ENCODE measurements at regions not wholly inside any gene's neighbourhood (a gene's known extent, or its start where the extent isn't known, plus 50 kb on each side); places are given as distances from the start of the nearest gene placed in this dataset.

DNA sequence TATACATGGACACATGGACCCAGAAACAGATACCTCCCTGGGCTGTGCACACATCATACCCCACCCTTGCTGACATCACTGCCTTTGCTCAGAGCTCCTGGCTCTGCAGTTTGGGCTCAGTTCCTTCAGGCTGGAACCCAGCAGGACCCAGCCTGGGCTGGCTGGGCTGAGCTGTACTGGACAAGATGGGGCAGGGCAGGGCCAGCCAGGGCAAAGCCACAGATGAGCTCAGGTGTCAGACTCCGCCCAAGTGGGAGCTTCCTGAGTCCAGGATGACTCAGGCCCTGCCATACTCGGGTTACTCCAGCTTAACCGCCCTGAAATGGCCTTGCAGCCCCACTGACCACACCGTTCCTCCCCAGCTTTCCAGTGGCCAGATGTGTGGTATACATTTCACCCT is 284.9 kb downstream of the OSR1 start:
- TF ChIP-seq, protein P1, sequence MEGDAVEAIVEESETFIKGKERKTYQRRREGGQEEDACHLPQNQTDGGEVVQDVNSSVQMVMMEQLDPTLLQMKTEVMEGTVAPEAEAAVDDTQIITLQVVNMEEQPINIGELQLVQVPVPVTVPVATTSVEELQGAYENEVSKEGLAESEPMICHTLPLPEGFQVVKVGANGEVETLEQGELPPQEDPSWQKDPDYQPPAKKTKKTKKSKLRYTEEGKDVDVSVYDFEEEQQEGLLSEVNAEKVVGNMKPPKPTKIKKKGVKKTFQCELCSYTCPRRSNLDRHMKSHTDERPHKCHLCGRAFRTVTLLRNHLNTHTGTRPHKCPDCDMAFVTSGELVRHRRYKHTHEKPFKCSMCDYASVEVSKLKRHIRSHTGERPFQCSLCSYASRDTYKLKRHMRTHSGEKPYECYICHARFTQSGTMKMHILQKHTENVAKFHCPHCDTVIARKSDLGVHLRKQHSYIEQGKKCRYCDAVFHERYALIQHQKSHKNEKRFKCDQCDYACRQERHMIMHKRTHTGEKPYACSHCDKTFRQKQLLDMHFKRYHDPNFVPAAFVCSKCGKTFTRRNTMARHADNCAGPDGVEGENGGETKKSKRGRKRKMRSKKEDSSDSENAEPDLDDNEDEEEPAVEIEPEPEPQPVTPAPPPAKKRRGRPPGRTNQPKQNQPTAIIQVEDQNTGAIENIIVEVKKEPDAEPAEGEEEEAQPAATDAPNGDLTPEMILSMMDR (conservative IDR thresholded peaks at IDR 0.05; ENCODE audit: low read depth, low read length) = no peak
- no peak for TF ChIP-seq CHD1 (IDR thresholded peaks at IDR 0.05; ENCODE audit: low read depth, low read length)
- no peak for TF ChIP-seq RCOR1 (IDR thresholded peaks at IDR 0.05; ENCODE audit: insufficient replicate concordance, low read length)
- 0 out of 2 replicates have a peak, but pooled peaks have one; percentile 4 for TF ChIP-seq FOS (IDR thresholded peaks at IDR 0.05; ENCODE audit: low read depth, low read length)
- no peak for TF ChIP-seq SMC3 (IDR thresholded peaks at IDR 0.05; ENCODE audit: low read depth, low read length)

Measured in IMR-90 (cell line).